ENCODE measurements at regions not wholly inside any gene's neighbourhood (a gene's known extent, or its start where the extent isn't known, plus 50 kb on each side); places are given as distances from the start of the nearest gene placed in this dataset.
"Not testable (repeated sequence)": the region's sequence is repeated elsewhere in the genome, so short reads cannot be mapped to it uniquely, and the experiment has no call there.

DNA sequence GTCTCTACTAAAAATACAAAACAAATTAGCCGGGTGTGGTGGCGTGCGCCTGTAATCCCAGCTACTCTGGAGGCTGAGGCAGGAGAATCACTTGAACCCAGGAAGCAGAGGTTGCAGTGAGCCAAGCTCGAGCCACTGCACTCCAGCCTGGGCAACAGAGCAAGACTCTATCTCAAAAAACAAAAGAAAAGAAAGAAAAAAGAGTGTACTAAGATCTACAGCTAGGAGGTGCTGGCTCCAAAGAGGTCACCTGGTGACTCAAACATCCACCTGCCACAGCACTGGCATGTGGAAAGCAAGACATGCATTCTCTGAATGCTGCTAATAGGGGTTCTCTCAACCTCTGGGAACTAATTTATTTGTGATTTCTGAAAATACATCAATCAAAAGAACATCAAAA, 167.5 kb upstream of the MARCKS start:
- not testable (repeated sequence) for H3K4me1 ChIP-seq (ENCODE audit: control insufficient read depth, insufficient read depth, low read depth, low read length); H4K91ac ChIP-seq (ENCODE audit: low read length); H2BK120ac ChIP-seq (ENCODE audit: low read depth, low read length); H3K27ac ChIP-seq (ENCODE audit: low read length, poor library complexity, severe bottlenecking); H3K36me3 ChIP-seq (ENCODE audit: control insufficient read depth in 1 of 2, insufficient read depth in 2 of 2, low read depth in 1 of 2, low read length in 2 of 2); H3K9me3 ChIP-seq (ENCODE audit: control insufficient read depth, low read length); H3K23ac ChIP-seq (ENCODE audit: low read length in 2 of 2); H2AK5ac ChIP-seq (ENCODE audit: low read length, severe bottlenecking); H2BK12ac ChIP-seq (ENCODE audit: low read length in 2 of 2); H3K79me1 ChIP-seq (replicated peaks; ENCODE audit: low read length, poor library complexity, severe bottlenecking); H2BK15ac ChIP-seq (ENCODE audit: low read depth, poor library complexity, severe bottlenecking); H3K14ac ChIP-seq (ENCODE audit: low read length in 2 of 2); H3K9ac ChIP-seq (ENCODE audit: low read length); H3K27me3 ChIP-seq (ENCODE audit: control insufficient read depth in 1 of 2, insufficient read depth in 1 of 2, low read length in 2 of 2); H2BK5ac ChIP-seq (ENCODE audit: low read depth, low read length, poor library complexity, severe bottlenecking); H2AFZ ChIP-seq (ENCODE audit: low read depth, low read length); DNase-seq; H3K4ac ChIP-seq (ENCODE audit: low read depth in 1 of 2, low read length in 2 of 2); H3K18ac ChIP-seq (ENCODE audit: low read depth in 1 of 2, low read length in 2 of 2); H3K4me2 ChIP-seq (ENCODE audit: low read length, poor library complexity, severe bottlenecking); H3K4me3 ChIP-seq (ENCODE audit: insufficient read depth in 1 of 2, low read depth in 1 of 2, low read length in 2 of 2); H4K8ac ChIP-seq (ENCODE audit: low read length)
- WGBS = 97% methylated on average over 3 of the region's 4 CpGs

DNA sequence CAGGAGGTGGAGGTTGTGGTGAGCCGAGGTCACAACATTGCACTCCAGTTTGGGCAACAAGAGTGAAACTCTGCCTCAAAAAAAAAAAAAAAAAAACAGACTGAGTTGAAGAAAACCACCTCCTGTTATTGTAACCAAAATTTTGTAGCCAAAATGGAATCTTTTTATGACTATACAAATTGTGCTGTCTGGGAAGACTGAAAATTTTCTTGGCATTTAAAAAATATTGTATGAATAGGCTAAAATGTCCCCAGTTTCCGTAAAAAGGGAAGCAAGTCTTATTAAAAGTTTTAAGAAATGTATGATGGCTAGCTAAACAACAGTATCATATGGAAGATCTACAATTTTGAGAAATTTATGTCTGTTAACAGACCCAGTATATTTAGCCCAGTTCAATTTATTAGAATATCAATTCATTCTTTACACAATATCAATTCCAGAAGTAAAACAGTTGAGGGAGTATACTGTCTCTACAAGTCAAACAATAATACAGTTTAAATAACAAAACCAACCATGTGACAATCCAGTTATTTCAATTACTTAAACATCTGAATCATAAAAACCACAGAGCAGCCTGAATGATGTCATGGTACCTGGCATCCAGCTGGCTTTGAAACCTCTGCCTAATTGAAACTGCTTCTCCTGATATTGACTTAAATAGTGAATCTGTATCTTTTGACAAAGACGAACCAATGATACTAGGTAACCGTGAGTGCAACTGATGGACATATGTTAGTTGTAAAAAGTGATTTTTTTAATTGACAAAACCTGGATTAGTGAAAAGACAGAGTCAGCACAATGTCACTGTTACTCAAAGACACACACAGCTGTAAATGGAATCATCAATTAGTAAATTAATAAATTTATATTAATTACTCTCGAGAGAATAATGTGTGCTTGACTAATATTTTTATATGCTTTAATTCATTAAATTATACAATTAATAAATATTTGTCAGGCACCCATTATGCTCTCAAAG, 166.6 kb upstream of the MARCKS start:
- Histone ChIP-seq H3K4me2 (ENCODE audit: low read length, poor library complexity, severe bottlenecking) (no peak overlapping the region), H3K4me1 (ENCODE audit: control insufficient read depth, insufficient read depth, low read depth, low read length) (no peaks in the 10 kb centered on the region), H4K91ac (ENCODE audit: low read length) (no peak overlapping the region), H3K23ac (ENCODE audit: low read length in 2 of 2) (no peak overlapping the region), H2BK15ac (ENCODE audit: low read depth, poor library complexity, severe bottlenecking) (no peak overlapping the region), H2BK120ac (ENCODE audit: low read depth, low read length) (no peak overlapping the region), H3K79me1 (replicated peaks; ENCODE audit: low read length, poor library complexity, severe bottlenecking) (no peaks in the 10 kb centered on the region), H3K36me3 (ENCODE audit: control insufficient read depth in 1 of 2, insufficient read depth in 2 of 2, low read depth in 1 of 2, low read length in 2 of 2) (no peaks in the 10 kb centered on the region), H3K27ac (ENCODE audit: low read length, poor library complexity, severe bottlenecking) (no peak overlapping the region), H2AFZ (ENCODE audit: low read depth, low read length) (no peak overlapping the region), H4K8ac (ENCODE audit: low read length) (no peak overlapping the region), H3K9me3 (ENCODE audit: control insufficient read depth, low read length) (no peaks in the 10 kb centered on the region), H3K4ac (ENCODE audit: low read depth in 1 of 2, low read length in 2 of 2) (no peak overlapping the region), H3K27me3 (ENCODE audit: control insufficient read depth in 1 of 2, insufficient read depth in 1 of 2, low read length in 2 of 2) (no peaks in the 10 kb centered on the region), H2BK12ac (ENCODE audit: low read length in 2 of 2) (no peak overlapping the region), H3K18ac (ENCODE audit: low read depth in 1 of 2, low read length in 2 of 2) (no peak overlapping the region), H3K9ac (ENCODE audit: low read length) (peak overlapping the region; percentile 71), H3K4me3 (ENCODE audit: insufficient read depth in 1 of 2, low read depth in 1 of 2, low read length in 2 of 2) (no peak overlapping the region), H2BK5ac (ENCODE audit: low read depth, low read length, poor library complexity, severe bottlenecking) (no peak overlapping the region), H2AK5ac (ENCODE audit: low read length, severe bottlenecking) (no peak overlapping the region), H3K14ac (ENCODE audit: low read length in 2 of 2) (no peak overlapping the region)
- 67% methylated on average over 2 of the region's 5 CpGs for WGBS
- peak; percentile 84 for DNase-seq

DNA sequence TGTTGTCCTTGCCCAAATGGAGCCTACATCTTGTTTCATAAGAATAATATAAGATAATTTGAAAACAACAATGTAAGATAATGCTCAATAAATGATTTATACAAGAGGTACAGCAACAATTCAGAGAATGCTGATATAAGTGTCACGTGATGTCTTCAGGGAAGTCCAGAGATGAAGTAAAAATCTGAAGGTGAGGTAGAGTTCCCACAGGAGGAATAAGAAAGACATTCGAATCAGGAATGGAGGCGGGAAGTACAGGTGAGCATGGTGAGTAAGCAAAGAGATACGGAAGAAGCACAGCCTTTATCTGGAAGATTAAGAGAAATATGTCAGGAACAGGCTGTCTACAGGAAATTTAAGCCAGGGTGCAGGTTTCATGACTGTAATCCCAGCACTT, 165.9 kb upstream of the MARCKS start:
- Histone ChIP-seq H3K36me3 (ENCODE audit: control insufficient read depth in 1 of 2, insufficient read depth in 2 of 2, low read depth in 1 of 2, low read length in 2 of 2) (no peaks in the 10 kb centered on the region), H3K18ac (ENCODE audit: low read depth in 1 of 2, low read length in 2 of 2) (no peak overlapping the region)
- 97% methylated on average over 4 of the region's 4 CpGs for WGBS

DNA sequence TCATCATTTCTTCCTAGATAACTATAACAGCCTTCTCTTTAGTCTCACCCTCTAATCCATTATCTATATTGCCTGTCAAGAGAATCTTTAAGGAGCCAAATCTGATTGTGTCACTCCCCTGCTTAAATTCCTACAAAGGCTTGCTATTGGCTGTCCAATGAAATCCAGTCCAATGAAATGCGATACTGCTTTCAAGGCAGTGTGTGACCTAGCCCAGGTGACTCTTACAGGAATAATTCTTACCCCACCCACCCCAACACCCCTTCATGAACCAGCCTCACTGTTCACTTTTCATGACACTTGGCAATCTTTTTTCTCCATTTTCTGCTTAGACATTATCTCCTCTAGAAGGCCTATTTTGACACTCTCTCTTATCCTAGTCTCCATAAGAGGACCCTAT, 163.3 kb upstream of the MARCKS start:
- Histone ChIP-seq H2BK15ac (ENCODE audit: low read depth, poor library complexity, severe bottlenecking) (no peak overlapping the region), H3K14ac (ENCODE audit: low read length in 2 of 2) (no peak overlapping the region), H3K4ac (ENCODE audit: low read depth in 1 of 2, low read length in 2 of 2) (no peak overlapping the region), H2AK5ac (ENCODE audit: low read length, severe bottlenecking) (no peak overlapping the region), H3K36me3 (ENCODE audit: control insufficient read depth in 1 of 2, insufficient read depth in 2 of 2, low read depth in 1 of 2, low read length in 2 of 2) (no peaks in the 10 kb centered on the region), H4K8ac (ENCODE audit: low read length) (no peak overlapping the region), H3K18ac (ENCODE audit: low read depth in 1 of 2, low read length in 2 of 2) (no peak overlapping the region), H2AFZ (ENCODE audit: low read depth, low read length) (no peak overlapping the region), H3K4me3 (ENCODE audit: insufficient read depth in 1 of 2, low read depth in 1 of 2, low read length in 2 of 2) (no peak overlapping the region), H3K4me1 (ENCODE audit: control insufficient read depth, insufficient read depth, low read depth, low read length) (no peaks in the 10 kb centered on the region), H3K23ac (ENCODE audit: low read length in 2 of 2) (no peak overlapping the region), H4K91ac (ENCODE audit: low read length) (no peak overlapping the region), H3K9me3 (ENCODE audit: control insufficient read depth, low read length) (no peaks in the 10 kb centered on the region), H3K27me3 (ENCODE audit: control insufficient read depth in 1 of 2, insufficient read depth in 1 of 2, low read length in 2 of 2) (no peaks in the 10 kb centered on the region), H2BK5ac (ENCODE audit: low read depth, low read length, poor library complexity, severe bottlenecking) (no peak overlapping the region), H2BK120ac (ENCODE audit: low read depth, low read length) (no peak overlapping the region), H3K79me1 (replicated peaks; ENCODE audit: low read length, poor library complexity, severe bottlenecking) (no peaks in the 10 kb centered on the region), H2BK12ac (ENCODE audit: low read length in 2 of 2) (no peak overlapping the region), H3K4me2 (ENCODE audit: low read length, poor library complexity, severe bottlenecking) (no peak overlapping the region), H3K9ac (ENCODE audit: low read length) (no peak overlapping the region), H3K27ac (ENCODE audit: low read length, poor library complexity, severe bottlenecking) (no peak overlapping the region)
- WGBS = 98% methylated on average over 1 of the region's 1 CpG
- DNase-seq = no peak

More for the DNA sequence above, 165.9 kb upstream of the MARCKS start:
- Histone ChIP-seq H3K27me3 (ENCODE audit: control insufficient read depth in 1 of 2, insufficient read depth in 1 of 2, low read length in 2 of 2) (no peaks in the 10 kb centered on the region), H3K4me3 (ENCODE audit: insufficient read depth in 1 of 2, low read depth in 1 of 2, low read length in 2 of 2) (no peak overlapping the region), H3K4me2 (ENCODE audit: low read length, poor library complexity, severe bottlenecking) (no peak overlapping the region), H3K79me1 (replicated peaks; ENCODE audit: low read length, poor library complexity, severe bottlenecking) (no peaks in the 10 kb centered on the region), H3K14ac (ENCODE audit: low read length in 2 of 2) (no peak overlapping the region), H2AK5ac (ENCODE audit: low read length, severe bottlenecking) (peak overlapping the region; percentile 92), H3K27ac (ENCODE audit: low read length, poor library complexity, severe bottlenecking) (no peak overlapping the region), H2BK120ac (ENCODE audit: low read depth, low read length) (peak overlapping the region; percentile 49), H2BK5ac (ENCODE audit: low read depth, low read length, poor library complexity, severe bottlenecking) (no peak overlapping the region), H3K9ac (ENCODE audit: low read length) (no peak overlapping the region), H3K23ac (ENCODE audit: low read length in 2 of 2) (no peak overlapping the region), H2BK15ac (ENCODE audit: low read depth, poor library complexity, severe bottlenecking) (no peak overlapping the region), H2AFZ (ENCODE audit: low read depth, low read length) (no peak overlapping the region), H2BK12ac (ENCODE audit: low read length in 2 of 2) (no peak overlapping the region), H3K4ac (ENCODE audit: low read depth in 1 of 2, low read length in 2 of 2) (no peak overlapping the region), H3K9me3 (ENCODE audit: control insufficient read depth, low read length) (no peaks in the 10 kb centered on the region), H4K8ac (ENCODE audit: low read length) (no peak overlapping the region), H3K4me1 (ENCODE audit: control insufficient read depth, insufficient read depth, low read depth, low read length) (no peaks in the 10 kb centered on the region), H4K91ac (ENCODE audit: low read length) (no peak overlapping the region)
- DNase-seq = no peak

All from mesenchymal stem cell (in vitro differentiated cells and primary cell).